ENCODE measurements at regions not wholly inside any gene's neighbourhood (a gene's known extent, or its start where the extent isn't known, plus 50 kb on each side); places are given as distances from the start of the nearest gene placed in this dataset.

DNA sequence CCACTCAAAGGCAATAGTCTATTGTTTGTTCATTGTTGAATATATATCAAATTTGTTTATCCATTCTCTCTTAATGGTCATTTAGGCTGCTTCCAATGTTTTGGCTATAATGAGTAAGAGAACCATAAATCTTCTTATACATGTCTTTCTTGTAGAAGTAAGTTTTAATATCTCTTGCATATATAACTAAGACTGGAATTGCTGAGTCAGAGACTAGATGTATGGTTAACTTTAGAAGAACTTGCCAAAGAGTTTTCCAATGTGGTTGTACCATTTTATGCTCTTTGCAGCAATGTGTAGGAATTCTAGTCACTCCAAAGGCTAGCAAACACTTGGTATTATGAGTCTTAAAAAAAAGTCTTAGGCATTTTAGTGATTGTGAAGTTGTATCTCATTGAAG, 610.0 kb upstream of the GCFC2 start:
- no peak for DNase-seq (ENCODE audit: low spot score)

DNA sequence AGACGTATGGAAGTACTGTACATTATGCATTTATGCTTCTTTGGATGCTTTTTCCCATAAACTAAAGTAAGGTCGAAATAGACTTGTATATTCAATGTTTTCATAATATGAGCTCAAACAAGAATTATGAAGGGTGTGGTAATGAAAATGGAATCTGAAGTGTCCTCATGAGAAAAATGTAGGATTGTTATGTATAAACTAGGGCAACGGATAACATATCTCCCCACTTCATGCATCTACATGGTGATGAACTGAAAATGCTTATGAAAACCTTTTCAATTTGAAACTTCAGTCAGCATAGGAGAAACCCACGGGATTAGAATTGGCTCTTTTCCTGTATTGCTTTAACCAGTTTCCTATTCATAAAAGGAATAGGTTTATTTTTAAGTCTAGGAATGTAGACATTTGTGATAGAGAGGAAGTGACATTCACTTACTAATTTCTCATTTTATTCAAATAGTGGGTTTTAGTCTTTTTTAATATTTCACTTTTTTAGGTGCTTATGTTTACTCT, 608.2 kb upstream of the GCFC2 start:
- no peak for DNase-seq (ENCODE audit: low spot score)

DNA sequence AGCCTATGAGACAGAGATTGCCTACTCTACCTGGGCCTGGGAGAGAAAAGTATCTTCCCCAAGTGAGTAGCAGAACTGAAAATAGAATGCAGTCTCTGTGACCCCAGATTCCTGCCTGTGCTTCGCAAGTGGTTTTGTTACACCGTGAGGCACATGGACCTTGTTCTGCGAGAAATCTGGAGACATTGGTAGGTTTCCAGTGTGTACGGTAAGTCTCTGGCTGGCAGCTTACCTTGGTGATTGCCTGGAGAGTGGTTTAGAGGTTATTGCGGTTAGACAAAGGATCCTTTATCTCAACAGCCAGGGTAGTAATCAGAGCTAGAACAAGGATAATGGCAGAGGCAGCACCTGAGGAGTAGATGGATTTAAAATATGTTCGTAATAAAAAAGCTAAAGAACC, 606.0 kb upstream of the GCFC2 start:
- no peak for DNase-seq (ENCODE audit: low spot score)

DNA sequence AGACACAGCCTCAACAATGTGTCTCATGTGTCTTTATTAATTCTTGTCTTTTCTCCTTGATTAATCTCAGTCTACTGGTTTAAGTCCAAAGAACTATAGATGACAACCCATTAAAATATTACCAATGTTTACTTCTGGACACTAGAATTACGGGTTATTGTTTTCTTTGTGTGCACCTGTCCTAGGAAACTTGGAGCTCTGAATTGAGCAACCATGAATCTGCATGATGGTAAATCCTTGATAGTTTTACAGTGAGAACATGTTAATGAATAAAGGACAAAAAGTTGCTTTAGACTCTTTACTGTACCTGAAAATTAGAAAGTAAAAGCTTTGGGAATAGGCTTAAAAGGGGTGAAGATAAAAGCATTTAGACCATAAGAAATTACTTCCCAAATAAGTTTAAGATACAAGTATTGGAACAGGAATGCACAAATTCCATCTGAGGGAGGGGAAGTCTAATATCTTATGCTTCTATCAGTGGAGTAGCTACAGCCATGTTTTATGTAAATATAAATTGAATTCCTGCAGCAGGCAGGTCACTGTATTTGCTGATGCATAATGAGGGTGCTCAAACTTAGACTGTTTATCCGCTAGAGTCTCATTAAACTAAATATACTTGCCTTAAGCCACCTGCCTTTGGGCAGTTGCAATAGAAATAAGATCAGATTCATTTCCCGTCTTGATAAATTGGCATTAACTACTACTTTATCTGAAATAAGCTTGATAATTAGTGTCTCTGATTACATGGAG, 603.7 kb upstream of the GCFC2 start:
- peak; percentile 57 for DNase-seq (ENCODE audit: low spot score)

DNA sequence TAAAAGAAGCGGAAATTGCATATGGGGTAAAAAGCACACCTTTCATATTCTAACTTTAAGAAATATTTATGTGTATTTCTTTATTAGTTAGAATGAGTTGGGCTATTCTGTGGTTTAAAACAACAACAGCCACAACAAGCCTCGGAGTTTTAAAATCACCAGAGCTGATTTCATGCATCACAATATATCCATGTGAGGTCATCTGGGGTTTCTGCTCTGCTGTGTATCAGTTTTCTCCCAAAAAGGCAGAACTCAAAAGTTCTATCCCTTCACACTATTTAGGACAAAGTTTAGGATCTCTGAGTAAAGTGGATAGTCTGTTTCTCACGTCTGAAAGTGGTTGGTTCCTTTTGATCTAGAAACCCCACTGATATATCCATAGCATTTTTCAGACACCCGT, 601.5 kb upstream of the GCFC2 start:
- DNase-seq (ENCODE audit: low spot score) = no peak

DNA sequence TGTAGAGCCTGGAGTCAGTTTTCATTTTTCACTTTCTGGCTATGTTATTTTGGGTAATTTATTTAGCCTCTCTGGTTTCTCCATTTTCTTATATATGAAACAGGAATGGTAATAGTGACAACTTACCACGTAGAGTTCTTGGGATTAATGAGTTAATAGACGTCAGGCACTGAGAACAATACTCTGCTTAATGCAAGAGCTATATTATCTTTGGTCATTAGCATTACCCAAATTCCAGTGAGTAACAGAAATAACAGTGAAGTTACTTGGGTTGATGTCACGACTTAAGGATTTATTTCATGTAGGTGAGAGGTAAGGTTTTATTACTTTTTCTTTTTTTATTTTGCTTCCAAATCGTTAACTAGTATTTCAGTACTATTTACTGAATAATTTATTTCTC, 601.0 kb upstream of the GCFC2 start:
- DNase-seq (ENCODE audit: low spot score) = no peak

DNA sequence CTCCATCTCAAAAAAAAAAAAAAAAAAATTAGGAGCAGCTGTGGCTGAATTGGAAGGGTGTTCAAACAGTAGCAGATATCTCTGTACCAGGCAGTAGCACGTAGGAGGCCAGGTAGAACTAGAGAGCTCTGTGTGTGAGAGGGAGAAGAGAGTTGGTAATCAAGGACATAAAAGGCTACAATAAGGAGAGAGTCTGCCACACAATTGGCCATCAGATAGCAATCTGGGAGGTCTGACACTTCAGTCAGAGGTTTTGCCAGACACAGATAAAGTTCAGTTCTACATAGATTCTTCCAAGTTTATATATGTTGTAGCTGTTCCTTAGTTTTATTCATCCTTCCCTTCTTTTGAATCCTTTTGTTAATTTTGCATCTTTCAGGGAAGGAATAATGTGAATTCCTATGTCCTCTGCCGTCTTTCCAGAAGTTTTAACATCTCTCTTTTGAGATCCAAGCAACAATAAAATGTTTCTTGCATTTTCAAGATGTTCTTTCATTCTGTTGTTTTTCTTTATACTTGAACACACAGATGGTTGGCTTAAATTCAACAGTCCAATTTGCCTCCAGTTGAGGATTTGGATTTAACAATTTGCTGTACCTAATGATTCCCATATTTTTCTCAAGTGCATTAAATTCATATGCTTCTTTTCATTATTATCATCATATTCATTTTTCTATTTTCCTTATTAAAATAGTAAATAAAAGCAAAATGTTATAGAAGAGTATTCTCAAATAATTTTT, 600.3 kb upstream of the GCFC2 start:
- no peak for DNase-seq (ENCODE audit: low spot score)

DNA sequence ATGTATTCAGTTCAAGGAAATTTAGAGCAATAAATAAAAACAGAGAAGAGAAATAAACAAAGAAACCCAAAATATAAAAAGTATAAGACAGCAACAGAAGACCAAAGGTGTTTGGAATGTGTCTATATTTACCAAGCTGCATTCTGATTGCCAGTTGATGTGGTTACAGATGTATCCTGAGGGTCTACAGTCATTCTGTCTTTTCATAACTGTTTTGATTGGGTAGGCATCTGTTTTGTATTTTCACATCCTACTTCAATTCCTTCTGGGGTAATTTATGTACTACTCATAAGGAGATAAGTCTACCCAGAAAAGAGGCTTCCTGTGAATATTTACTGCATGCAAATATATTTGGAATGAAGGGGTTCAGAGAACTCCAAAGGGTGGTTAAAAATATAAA, 596.8 kb upstream of the GCFC2 start:
- no peak for DNase-seq (ENCODE audit: low spot score)

DNA sequence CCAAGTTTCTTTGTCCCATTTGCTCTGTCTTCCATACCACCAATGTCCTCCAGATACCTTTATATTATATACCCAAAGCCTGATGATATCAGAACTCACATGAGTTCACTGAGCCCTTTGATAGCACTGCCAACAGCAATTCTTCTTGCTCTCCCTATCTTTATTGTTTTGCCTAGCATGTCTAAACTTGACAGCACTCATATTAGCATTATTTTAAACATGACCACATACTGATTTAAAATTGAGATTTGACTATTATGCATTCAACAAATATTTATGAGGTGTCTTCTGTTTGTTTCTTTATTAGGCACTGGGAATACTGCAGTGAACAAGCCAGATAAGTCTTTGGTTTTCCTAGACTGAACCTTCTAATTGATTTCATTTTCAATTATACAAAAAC, 587.3 kb upstream of the GCFC2 start:
- no peak for DNase-seq (ENCODE audit: low spot score)

DNA sequence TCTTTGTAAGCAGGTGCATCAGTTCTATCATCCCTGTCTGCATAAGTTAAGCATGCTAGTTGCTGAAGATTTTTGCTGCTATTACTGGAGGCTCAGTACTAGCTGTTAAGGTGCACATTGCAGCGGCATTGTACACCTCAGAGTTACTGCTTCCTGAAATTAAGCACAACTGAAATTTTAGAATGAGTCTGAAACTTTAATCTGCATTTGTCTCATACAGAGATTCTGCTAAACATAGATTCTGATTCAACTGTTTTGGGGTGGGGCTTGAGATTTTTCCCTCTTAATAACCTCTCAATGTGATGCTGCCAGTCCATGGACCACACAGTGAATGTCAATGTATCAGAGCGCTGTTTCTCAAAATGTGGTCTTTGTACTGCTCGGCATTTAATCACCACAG, 585.7 kb upstream of the GCFC2 start:
- DNase-seq (ENCODE audit: low spot score) = no peak

DNA sequence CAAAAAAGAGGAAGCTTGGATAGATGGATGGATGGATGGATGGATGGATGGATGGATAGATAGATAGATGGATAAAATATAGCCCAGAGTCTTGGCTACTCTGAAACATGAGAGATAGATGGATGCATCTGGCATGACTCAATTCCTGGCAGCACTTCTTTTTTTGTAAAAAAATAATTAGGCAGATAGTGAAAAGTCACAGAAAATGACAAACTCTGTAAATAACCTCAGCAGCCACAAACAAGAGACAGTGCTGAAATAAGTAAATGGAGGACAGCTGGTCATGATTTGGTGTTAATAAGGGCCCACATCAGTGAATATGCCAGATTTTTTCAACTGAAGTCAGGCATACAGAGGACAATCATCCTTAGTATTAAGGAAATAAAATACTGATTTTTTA, 585.0 kb upstream of the GCFC2 start:
- DNase-seq (ENCODE audit: low spot score) = no peak

DNA sequence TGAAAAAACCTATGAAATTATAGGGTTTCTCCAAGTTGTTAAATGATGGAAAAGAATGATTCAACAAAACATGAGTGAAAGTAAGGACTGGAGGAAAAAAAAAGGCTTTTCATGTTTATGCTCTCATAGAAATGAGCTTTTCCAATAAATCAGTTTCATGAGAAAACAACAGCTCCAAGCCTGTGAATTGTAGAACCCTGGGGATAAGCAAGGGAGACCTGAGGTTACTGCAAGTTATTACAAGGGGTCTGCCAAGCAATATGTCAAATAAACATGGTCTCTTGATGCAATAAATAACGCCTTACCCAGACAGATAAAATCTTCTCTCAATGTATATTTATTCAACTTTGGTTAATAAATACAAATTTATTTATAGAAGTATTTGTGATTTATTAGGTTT, 577.9 kb upstream of the GCFC2 start:
- DNase-seq (ENCODE audit: low spot score) = no peak

DNA sequence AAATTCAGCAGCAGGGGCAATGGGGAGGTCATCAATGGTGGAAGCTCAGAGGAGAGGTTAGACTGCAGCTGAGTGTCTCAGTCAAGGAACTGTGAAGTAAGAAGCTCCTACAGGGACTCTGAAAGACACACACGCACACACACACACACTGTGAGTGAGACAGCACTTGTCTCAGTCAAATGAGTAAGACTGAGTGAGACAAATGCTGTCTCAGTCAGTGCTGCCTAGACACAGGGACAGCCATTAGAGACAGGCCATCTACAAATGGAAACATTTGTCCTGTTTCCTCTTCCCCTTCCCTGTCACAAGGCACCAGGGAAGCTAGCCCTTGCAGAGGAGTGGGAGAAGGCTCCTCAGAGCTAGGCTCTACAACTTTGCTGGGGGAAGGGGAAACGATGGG, 577.4 kb upstream of the GCFC2 start:
- DNase-seq (ENCODE audit: low spot score) = no peak

DNA sequence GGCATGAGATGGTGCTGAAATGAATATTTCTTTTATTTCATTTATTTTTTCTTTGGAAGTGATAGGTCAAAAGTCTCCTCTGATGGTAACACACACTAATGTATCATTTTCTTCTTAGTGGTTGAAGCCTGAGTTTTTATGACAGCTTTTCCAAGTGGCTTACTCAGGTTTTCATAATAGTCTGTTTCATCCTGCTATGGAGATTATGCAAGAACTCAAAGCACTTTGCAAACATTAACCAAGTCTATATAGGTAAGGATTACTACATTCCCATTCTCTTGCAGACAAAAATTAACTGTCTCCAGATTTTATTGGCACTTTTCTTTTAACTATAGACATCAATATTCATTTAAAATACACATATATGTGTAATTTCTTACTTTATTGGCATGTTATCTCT, 572.6 kb upstream of the GCFC2 start:
- DNase-seq (ENCODE audit: low spot score) = no peak

DNA sequence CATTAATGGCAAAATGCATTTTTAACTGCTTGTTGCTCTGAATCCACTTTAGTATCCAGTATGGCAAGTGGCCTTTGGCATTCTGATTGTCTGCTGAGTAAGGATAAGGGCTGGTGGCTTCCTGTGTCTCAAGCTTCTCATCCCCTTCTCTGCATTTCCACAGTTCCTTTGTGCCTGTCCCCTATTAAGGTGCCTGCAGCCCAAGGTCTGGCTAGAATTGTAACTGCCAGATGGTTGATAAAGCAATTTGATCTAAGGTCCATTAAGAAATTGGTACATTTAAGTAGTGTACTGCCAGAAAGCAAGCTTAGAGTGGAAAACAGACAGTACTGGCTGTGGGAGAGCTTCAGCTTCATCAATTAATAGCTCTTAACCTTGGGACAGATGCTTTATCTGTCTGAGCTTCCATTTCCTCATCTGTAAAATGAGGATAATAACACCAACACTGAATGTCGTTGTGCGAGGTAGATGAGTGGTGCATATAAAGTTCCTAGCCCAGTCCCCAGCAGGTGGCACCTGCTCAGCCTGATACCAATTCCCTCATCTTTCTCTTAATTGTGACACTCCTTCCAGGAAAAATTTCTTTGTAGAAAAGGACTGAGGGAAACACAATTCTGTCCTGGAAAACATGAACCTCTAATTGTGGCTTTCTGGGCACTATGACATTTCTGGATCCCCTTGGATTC, 570.6 kb upstream of the GCFC2 start:
- DNase-seq (ENCODE audit: low spot score) = no peak

DNA sequence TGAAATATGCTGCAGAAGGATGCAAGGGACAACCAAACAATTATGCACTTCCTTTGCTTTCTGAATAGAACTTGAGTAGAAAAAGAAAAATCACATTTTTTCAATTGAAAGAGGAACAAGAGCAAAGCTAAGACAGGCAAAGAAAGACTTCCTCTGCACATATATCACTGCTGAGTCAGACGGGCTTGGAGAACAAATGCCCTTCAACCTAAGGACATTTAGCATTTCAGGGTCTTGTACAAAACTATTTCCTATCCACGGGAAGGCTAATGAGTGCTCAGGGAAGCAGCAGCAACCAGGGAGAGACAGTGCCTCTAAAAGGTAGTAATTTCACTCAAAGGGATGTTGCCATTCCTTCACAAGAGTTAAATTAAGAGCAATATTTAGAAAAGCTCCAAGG, 570.0 kb upstream of the GCFC2 start:
- DNase-seq (ENCODE audit: low spot score) = no peak

DNA sequence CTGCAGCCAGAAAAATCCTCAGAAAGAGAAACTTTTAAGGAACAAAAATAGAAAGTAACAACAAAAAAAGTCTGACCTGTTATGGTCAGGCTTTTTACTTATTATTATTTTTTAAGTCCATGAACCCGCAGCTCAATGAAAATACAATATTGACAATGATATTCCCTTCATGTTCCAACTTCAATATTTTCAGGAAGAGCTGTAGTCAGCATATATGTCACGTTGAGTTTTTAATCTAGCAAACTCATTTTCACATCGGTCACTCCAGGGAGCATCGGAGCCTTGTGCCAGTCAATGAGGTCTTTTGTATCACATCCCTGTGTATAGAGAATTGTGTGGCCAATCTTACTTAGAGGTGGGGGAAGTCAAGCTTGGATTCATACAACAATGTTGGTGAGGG, 568.4 kb upstream of the GCFC2 start:
- no peak for DNase-seq (ENCODE audit: low spot score)

DNA sequence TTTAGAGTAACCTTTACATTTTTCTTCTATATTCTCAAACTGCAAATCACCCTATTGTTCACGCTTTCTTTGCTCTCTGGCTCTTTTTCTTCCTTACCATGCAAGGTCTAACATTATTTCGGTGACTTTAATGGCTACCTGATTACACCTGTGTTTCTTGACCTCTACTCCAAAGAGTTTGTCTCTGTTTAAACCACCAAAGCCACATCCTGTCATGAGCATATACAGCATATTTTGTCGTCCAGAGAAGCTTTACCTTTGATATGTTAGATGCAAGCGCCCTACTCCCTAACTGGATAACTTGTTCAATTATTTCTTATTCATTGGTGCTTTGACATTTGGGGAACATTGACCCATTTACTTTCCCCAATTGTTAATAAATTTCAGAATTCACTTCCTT, 565.1 kb upstream of the GCFC2 start:
- no peak for DNase-seq (ENCODE audit: low spot score)

DNA sequence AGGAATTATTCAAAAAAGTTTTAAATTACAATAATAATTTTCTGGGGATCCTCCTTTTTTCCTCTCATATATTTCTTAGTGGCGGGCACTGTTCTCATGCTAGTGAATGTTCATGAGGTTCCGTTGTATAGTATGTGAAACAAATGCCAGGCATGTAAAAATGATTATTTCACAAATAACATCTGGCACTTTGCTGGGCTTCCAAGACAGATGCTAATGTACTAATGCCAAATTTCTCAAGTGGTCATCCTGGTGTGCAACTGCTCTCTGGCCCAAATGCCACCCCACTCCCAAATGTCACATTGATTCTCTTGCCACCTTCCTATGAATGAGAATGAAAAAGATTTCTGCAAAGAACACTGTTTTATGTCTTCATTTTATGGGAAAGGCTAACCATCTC, 564.0 kb upstream of the GCFC2 start:
- no peak for DNase-seq (ENCODE audit: low spot score)

DNA sequence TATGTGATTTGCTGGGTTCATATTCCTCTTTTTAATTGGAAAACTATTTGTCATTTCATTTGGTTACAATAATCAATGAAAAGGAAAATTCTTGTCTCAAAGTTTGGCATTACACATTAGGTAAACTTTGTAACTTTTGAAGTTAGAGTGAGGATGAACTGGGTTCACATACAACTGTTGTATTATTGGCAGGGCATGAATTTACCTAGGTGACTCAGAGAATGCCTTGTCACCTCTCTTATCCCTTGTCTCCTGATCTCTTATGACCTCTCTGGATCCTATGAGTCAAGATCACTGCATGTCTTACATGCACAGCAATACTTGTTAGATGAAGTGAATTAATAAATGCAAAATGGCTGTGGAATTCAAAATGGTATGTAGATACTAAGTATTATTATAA, 563.4 kb upstream of the GCFC2 start:
- no peak for DNase-seq (ENCODE audit: low spot score)

DNA sequence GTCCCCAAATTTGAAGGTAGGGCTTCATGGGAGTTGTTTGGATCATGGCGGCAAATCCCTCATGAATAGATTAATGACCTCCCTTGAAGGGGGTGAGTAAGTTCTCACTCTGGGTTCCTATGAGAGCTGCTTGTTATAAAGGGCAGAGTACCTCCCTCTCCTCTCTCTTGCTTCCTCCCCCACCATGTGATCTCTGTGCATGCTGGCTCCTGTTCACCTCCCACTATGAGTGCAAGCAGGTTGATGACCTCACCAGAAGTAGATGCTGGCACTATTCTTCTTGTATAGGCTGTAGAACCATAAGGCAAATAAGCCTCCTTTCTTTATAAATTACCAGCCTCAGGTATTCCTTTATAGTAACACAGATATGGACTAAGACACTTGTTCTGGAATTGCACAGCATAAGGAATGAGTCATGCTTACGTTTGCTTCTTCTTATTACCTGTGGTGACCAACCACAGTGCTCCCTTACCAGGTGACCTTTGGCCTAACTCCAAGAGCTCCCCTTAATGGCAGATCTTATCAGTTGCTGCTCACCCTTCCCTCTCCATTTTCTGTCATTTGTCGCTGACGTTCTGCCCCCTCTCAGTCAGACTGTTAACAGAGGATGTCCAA, 559.5 kb upstream of the GCFC2 start:
- DNase-seq (ENCODE audit: low spot score) = peak; percentile 41

DNA sequence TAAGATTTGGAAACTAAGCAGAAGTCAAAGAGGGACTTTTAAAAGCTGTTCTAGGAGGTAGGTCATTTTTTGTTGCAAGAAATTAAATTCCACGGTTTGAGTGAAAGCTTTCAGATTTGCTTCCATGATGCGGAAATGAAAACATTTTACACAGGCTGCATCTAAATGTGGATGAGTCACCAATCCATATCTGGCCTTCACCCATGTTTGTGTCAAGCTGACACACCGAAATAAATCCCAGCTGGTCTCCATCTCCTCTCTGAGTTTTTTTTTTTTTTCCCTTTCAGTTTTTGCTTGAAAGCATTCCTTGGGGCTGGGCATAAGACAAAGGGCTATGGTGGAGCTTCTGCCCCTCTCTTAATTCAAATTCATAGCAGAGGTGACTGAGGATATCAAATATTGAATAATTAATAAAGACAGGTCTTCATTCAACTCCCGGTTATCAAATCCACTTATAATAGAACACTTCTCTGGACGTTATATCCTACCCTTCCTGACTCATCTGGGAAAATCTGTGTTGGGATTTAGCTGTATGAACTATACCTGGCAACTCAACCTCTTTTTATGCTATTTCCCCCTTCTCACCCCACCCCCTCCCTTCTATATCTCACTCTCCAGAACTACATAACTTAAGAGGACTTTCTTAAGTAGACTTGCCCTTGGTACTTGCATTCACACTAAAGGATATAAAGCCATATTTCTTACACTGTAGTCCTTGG, 558.3 kb upstream of the GCFC2 start:
- DNase-seq (ENCODE audit: low spot score) = peak; percentile 46
